Rectal smooth muscle tissue (tissue), 1 donor: ENCODE measurements at regions not wholly inside any gene's neighbourhood (a gene's known extent, or its start where the extent isn't known, plus 50 kb on each side); places are given as distances from the start of the nearest gene placed in this dataset.

Experiments used
- H3K27ac ChIP-seq: one replicate; pipeline ENCODE4 v1.7.0; 2013; ENCODE audit warnings: low read depth, low read length, inconsistent platforms
- H3K27me3 ChIP-seq: one replicate; pipeline ENCODE4 v1.7.0; 2013; ENCODE audit warnings: low read length; ENCODE audit not compliant: control insufficient read depth, insufficient read depth
- H3K36me3 ChIP-seq: one replicate; pipeline ENCODE4 v1.7.0; 2013; ENCODE audit warnings: low read length; ENCODE audit not compliant: control insufficient read depth, insufficient read depth
- H3K4me1 ChIP-seq: one replicate; pipeline ENCODE4 v1.7.0; 2013; ENCODE audit warnings: low read length; ENCODE audit not compliant: control insufficient read depth, insufficient read depth
- H3K4me3 ChIP-seq: one replicate; pipeline ENCODE4 v1.7.0; 2013; ENCODE audit warnings: low read length
- H3K9ac ChIP-seq: one replicate; pipeline ENCODE4 v1.7.0; 2013; ENCODE audit warnings: low read length

DNA sequence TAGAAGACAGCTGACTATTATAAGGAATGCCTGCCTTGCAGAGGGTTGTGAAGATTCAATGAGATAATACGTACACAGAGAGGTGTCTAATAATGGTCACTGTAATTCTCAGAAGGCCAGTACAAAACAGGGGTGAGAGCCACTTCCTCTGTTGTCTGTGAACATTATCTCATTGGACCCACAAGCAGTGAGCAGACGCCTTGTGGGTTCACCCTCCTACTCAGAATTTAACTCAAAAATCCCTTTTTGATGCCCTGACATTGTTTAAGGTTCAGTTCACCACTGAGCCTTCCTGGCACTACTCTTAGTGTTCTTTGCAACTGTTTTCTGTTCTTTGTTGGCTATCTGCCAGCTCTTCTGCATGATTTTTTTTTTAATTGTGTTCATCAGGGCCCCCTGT is 467.4 kb downstream of the BCOR start:
- H3K9ac ChIP-seq: no peak overlapping the region
- H3K36me3 ChIP-seq: no peaks in the 10 kb centered on the region
- no peak overlapping the region for H3K27ac ChIP-seq
- no peak overlapping the region for H3K4me3 ChIP-seq
- no peaks in the 10 kb centered on the region for H3K4me1 ChIP-seq
- H3K27me3 ChIP-seq: no peaks in the 10 kb centered on the region

DNA sequence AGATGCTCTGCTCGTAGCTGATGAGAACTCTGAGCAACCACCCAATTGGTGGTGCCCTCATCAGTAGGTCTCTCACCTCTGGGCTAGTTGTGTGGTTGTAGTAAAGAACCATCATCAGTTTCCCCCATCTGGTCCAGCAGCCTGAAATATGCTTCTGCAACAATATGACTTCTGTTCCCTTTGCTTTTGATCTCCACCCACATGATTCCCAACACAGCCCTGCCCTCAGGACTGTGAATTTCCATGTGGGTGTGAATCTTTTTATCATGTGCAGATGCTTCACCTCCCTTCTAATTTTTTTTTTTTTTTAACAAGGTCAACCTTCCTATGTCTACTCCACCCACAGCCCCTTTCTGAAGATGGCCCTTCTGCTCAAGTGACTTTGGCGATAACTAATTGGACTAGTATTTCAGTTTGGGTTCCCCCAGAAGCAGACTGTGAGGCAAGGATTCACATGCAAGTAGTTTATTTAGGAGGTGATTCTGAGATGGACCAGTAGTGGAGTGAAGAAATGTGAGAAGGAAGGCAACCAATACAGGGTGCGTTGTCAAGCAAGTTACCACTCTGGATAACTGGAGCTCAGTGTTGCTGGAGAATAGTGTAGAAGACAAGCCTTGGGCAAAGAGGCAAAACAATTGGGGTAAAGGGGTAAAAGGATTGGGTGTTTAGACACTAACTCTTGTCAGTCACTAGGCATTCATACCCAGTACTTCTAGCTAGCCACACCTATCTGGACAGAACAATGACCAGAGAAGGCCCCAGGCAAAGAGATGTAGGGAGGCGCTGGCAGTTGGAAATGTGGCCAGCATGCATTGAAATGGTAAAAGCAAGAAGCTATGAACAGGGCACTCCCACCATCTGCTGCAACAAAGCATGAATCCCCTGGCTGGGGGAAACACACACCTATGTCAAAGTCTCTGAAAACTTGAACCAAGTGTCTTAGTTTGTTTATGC is 466.2 kb downstream of the BCOR start:
- H3K27me3 ChIP-seq: no peaks in the 10 kb centered on the region
- no peaks in the 10 kb centered on the region for H3K4me1 ChIP-seq
- no peak overlapping the region for H3K4me3 ChIP-seq
- no peaks in the 10 kb centered on the region for H3K36me3 ChIP-seq
- no peak overlapping the region for H3K27ac ChIP-seq
- no peak overlapping the region for H3K9ac ChIP-seq

DNA sequence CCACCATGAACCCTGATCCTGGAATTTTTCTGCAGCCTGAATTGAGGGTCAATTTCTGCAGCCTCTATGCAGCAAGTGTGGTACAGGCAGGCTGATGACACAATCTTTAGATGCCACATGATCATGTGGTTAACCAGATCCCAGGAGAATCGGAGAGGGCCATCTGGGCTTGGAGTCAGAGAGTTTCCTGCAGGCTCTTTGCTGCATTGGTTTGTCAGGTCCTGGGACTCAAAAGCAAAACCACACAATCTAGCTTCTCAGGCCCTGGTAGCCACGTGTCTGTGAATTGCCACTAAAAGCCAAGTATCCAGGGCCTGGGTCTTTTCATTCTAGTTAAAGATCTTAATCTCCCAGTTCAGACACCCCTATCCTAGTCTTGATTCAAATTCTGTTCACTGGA is 464.5 kb downstream of the BCOR start:
- H3K36me3 ChIP-seq: no peaks in the 10 kb centered on the region

DNA sequence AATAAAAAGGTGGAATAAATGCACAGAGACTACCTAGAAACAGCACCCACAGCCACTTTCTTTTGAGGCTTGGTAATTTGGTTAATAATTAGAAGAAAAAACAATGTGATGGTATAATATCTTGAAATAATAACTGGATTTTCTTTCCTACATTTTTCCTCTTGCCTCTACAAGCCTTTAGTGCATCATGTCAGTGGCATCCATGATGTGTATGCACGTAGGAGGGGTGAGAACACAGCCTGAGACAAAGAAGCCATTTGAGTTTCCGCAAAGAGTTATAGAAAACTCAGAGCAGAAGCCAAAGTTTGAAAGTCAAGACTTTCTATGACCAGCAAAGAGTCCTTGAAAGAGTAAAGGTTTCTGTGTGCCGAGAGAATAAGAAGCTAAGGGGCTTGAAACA is 461.3 kb downstream of the BCOR start:
- no peaks in the 10 kb centered on the region for H3K4me1 ChIP-seq
- no peaks in the 10 kb centered on the region for H3K36me3 ChIP-seq
- H3K4me3 ChIP-seq: no peak overlapping the region
- H3K9ac ChIP-seq: no peak overlapping the region
- no peaks in the 10 kb centered on the region for H3K27me3 ChIP-seq
- no peak overlapping the region for H3K27ac ChIP-seq

More for the DNA sequence above, 464.5 kb downstream of the BCOR start:
- Histone ChIP-seq H3K27ac (no peak overlapping the region), H3K4me1 (no peaks in the 10 kb centered on the region), H3K4me3 (no peak overlapping the region), H3K27me3 (no peaks in the 10 kb centered on the region), H3K9ac (no peak overlapping the region)

DNA sequence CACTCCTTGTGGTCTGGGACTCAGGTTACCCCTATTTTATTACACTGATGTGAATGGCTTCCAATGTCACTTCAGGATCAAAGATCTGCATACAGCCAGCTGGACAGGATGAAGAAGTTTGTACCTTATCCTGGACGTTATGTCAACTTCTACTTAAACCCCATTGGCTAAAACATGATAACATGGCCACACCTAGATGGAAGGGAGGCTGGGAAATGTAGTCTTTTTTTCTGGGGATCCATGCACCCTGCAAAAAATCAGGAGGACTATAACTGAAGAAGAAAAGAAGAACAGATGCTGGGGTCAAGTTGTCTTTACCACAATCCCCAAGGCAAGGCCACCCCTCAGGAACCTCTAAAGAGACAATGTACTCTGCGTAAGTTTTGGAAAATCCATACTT is 459.2 kb downstream of the BCOR start:
- Histone ChIP-seq H3K4me3 (no peak overlapping the region), H3K27ac (no peak overlapping the region), H3K4me1 (no peaks in the 10 kb centered on the region), H3K36me3 (no peaks in the 10 kb centered on the region), H3K27me3 (no peaks in the 10 kb centered on the region), H3K9ac (no peak overlapping the region)

DNA sequence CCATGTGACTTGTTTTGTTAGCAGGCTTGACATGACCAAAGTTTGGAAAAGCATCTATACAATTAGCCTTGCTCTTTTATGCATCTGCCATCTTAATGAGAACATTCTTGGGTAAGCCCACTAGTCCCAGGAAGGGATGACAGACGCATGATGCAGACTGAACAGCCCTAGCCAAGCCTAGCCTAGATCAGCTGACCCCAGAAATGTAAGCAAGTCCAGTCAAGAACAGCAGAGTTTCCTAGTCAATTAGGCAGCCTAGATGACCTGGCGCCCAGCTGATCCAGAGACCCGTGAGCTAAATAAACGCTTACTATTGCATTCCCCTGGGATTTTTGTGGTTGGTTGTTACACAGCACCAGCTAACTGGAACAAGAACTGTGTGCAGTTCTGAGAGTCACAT is 457.9 kb downstream of the BCOR start:
- no peaks in the 10 kb centered on the region for H3K36me3 ChIP-seq
- H3K27ac ChIP-seq: no peak overlapping the region
- no peaks in the 10 kb centered on the region for H3K27me3 ChIP-seq
- no peaks in the 10 kb centered on the region for H3K4me1 ChIP-seq
- no peak overlapping the region for H3K9ac ChIP-seq
- no peak overlapping the region for H3K4me3 ChIP-seq

DNA sequence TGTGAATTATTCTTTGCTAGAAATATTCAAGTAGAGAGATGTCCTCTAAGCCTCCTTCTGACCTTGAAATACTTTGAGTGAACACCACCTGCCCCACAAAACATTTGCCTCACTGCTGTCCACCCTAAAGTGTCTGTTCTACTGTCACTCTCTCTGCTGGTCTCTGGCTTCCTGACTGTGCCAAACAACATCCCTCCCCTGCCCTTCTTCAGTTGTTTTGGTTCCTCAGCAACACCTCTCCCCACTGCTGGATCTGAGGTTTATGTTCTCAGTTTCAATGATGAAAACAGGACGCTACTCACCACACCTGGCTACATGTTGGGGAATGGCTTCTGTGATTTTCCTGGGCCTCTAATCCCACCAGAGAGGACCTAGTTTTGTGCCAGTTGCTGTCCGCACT is 456.9 kb downstream of the BCOR start:
- Histone ChIP-seq H3K36me3 (no peaks in the 10 kb centered on the region), H3K27ac (no peak overlapping the region), H3K4me3 (no peak overlapping the region), H3K27me3 (no peaks in the 10 kb centered on the region), H3K9ac (no peak overlapping the region), H3K4me1 (no peaks in the 10 kb centered on the region)

DNA sequence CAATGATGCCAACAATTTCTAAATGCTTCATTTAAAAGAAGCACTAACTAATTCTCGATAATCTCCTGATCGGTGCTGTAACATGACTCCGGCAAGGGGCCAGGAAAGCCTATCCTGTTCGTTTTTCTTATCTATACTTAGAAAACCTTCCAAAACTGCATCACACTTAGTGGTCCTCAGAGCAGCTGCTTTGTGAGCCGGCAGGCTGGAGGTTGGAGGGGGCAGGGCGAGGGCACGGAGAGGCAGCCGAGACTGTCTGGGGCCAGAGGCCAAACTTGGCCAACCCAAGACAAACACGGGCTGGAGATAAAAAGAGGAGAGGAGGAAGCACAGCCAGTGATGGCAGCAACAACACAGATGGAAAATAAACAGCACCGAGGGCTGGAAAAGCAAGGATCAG is 455.7 kb downstream of the BCOR start:
- Histone ChIP-seq H3K27ac (no peak overlapping the region), H3K27me3 (no peaks in the 10 kb centered on the region), H3K4me3 (no peak overlapping the region), H3K9ac (no peak overlapping the region), H3K36me3 (no peaks in the 10 kb centered on the region), H3K4me1 (no peaks in the 10 kb centered on the region)

DNA sequence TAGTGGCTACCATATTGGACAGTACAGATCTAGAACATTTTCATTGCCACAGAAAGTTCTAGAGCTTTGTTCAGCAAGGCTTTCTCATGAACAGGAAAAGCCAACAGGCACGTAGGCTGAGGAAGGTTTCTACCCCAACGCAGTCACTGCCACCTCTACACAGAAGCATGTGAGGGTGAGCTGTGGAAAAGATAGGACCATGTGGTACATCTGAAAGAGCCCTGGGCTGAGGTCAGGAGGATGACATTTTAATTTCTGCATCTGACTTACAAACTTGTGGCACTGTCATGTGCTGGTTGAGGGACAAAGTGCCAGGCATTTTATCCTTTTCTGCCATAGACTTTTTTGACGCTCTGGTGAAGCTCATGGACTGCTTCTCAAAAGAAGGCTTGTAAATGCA is 454.2 kb downstream of the BCOR start:
- Histone ChIP-seq H3K4me3 (no peak overlapping the region), H3K4me1 (no peaks in the 10 kb centered on the region), H3K27me3 (no peaks in the 10 kb centered on the region), H3K27ac (no peak overlapping the region), H3K36me3 (no peaks in the 10 kb centered on the region), H3K9ac (no peak overlapping the region)

DNA sequence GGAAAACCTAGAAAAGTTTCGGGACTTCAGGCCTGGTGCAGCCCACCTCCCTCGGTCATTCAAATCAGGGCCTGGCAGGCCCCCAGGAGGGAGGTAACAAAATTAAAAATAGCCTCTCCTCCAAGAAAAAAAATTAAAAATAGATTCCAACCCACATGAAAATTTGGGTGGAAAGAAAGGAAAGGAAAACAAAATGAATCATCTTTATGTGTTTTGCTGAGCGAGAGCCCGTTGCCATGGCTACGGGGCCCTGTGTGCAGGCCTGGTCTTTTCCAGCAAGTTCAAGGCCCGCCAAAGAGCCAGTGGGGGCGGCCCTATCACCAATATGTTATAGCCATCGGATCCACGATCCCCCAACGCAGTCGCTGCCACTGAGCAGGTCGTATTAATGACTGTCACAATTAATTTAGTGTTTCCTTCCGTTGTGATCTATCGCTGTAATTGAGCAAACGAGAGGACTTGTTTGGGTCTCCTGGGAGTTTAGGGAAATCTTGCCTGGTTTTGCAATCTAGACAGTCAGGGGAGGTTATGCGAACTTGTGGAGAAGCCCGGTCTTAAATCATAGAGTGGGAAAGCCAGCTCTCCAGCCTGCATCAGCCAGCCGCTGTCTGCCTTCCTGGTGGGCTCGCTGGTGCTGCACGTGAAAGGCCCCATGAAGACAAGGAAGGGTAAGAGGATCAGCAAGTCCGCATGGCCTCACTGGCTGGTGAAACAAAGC is 452.4 kb downstream of the BCOR start:
- no peaks in the 10 kb centered on the region for H3K36me3 ChIP-seq
- H3K4me1 ChIP-seq: no peaks in the 10 kb centered on the region
- no peaks in the 10 kb centered on the region for H3K27me3 ChIP-seq
- H3K27ac ChIP-seq: no peak overlapping the region
- H3K9ac ChIP-seq: no peak overlapping the region
- H3K4me3 ChIP-seq: no peak overlapping the region

DNA sequence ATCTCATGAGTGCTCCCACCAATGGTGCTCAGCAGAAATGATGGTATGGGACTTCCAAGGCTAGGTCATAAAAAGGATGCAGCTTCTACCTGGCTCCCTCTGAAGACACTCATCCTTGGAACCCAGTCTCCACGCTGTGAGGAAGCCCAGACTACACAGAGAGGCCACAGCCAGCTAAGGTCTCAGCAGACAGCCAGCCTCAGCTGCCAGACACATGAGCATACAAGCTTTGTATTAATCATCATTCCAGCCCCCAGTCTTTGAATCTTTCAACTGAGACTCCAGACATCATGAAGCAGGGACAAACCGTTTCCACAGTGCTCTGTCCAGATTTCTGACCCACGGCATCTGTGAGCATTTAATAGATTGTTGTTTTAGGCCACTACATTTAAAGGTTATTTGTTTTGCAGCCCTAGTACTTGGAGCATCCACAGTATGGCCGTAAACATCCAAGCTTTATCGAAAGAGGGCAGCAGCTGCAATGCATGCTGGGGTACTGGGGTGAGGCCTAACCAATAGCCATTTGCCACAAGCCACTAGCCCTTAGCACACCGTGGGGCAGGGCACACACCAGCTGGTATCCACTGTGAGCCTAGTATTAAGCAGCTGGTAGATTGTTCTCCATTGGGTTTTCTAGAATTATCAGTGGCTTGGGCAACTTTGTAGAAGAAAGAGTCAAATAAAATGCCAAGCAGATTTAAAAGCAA is 449.1 kb downstream of the BCOR start:
- no peak overlapping the region for H3K27ac ChIP-seq
- H3K36me3 ChIP-seq: no peaks in the 10 kb centered on the region
- H3K9ac ChIP-seq: no peak overlapping the region
- peaks cover 2% of the 10 kb centered on the region for H3K27me3 ChIP-seq
- H3K4me3 ChIP-seq: no peak overlapping the region
- H3K4me1 ChIP-seq: no peaks in the 10 kb centered on the region

DNA sequence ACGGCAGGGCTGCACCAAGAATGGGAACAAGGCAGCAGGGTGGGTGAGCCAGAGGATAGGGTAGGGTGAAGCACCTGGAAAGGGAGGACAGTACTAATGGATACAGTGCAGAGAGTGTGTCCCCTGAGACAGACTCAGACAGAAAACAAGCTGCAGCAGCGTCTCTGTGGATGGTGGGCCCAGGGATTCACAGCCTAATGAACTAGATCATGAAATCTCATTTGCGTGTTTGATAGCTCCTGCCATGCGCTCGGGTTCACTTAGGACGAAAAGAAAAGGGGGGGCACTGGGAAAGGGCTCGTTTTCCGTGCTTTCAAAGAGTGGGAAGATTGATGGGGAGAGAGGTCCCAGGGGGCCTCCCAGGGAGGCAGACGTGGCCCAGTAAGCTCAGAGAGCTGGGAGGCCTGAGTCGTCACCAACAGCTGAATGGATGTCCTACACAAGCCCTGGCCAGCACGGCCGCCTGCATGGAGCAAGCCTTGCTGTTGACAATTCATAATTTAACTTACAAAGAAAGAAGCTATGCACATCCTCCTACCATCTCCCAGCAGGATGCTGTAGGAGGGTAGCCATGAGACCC is 446.9 kb downstream of the BCOR start:
- Histone ChIP-seq H3K9ac (no peak overlapping the region), H3K27ac (no peak overlapping the region), H3K27me3 (peaks cover 2% of the 10 kb centered on the region), H3K4me3 (no peak overlapping the region), H3K36me3 (no peaks in the 10 kb centered on the region), H3K4me1 (no peaks in the 10 kb centered on the region)
